HS-27A (cell line): ENCODE measurements at regions not wholly inside any gene's neighbourhood (a gene's known extent, or its start where the extent isn't known, plus 50 kb on each side); places are given as distances from the start of the nearest gene placed in this dataset.

ENCODE experiments used
- DNase-seq: peaks from one replicate; pipeline ENCODE4 v3.0.0-alpha.2; 2012; ENCODE audit warnings: low read depth, missing footprints

DNA sequence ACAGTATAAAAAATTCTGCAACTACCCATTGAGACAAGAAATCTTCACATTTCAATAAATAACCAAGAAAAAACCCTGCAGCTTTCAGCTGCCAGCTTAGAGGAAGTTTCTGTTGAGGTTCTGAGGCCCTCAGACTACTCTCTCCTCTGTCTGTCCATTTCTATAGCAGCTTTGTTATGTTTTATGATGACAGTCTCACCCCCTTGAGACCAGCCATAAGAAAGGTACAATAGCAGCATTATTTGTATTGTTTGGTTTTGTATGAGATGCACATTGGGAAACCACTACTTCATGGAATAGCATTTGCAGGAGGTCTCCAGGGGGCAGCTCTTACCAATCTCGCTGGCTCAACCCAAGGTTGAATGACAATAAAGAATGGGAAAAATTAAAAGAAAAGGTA, 334.6 kb upstream of the VRK2 start:
- DNase-seq, result no peak

DNA sequence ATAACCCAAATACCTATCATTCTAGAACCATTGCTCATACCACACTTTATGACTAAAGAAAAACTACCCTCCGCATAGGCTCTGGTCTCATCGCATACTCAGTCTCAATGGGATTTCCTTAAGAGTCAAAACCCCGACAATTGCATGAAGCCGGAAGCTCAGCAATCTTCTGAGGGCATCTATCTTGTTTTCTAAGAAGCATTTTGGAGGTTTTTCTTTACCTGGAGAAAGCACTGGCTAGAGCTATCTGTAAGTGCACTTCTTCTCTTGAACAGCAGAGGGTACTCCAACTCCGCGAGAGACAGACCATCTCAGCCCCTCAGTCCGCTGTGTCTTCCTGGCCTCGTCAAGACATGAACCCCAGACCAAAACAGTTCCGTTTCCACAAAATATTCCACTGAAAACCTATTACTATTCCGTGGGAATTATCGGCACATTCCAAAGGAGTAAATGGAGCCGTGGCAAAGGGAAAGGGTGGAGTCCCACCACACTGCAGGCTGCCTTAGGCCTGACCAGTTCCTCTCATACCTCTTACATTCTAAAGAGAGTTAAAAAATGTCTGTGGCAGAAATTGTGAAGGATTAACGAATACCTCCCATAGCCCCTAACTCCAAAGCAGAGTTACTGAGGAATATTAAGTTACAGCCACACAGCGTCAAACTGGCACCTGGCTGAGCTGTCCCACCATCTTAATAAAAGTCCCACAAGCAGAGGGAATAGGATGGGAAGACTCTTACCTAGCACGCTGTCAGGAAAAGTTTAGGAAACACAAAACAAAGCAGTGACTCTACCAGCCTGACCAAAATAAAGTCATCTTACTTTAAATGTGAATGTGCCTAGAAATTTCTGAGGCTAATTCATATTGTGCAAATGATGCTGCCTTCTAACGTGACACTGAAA, 325.6 kb upstream of the VRK2 start:
- DNase-seq, result peak; percentile 78

DNA sequence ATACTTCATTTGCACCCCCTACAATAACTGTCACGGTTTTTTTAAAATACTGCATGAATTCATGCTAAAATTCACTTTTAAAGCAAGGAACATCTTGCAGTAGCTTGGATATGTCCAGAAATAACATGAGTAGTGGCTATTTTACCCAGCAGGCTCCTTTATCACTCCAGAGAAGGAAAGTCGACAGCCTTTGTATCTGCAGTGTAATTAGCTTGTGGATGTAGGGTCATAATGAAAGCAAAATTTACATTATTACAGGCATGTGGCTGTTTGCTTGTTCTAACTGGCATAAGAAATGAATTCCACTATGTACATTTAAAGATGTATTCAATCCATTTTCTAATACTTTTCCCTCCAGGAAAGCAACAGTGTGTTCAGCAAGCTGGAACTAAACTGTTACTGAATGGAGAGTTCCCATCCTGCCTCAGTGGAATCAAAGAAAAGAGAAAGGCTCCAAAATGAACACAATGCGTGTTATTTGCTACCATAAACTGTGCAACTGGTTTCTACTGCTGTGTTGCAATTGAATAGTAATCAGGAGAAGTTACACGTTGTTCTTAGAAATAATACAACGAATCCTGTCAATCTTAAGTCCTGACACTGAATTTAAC, 321.2 kb upstream of the VRK2 start:
- DNase-seq, result no peak

DNA sequence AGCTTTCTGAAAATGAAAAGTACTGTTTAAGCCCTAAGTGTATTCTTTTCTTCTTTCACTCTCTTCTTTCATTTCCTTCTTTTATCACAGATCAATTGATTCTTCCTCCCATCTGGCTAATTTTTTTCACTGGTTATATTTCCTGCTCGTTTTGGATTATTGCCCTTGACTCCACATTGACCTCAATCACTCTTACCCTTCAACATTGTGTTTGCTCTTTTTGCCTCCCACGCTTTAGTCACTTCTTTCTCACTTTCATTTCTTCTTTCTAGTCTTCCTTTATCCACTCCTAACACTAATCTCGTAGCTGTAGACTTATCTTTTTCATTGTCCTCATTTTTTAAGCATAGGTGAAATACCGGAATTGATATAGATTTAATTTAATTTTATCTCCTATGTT, 320.3 kb upstream of the VRK2 start:
- no peak for DNase-seq

DNA sequence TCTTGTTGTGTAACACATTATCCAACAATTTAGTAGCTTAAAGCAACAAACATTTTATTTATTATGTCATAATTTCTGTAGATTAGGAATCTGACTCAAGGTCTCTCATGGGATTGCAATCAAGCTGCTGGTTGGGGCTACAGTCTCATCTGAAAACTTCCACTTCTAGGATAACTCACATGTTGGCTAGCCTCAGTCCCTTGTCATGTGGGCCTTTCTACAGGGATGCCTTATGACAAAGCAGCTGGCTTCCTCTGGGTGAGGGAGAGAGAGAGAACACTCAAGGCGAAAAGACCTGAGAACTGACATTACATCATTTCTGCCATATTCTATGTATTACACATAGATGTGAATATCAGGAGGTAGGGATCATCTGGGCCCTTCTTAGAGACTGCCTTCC, 317.9 kb upstream of the VRK2 start:
- no peak for DNase-seq

DNA sequence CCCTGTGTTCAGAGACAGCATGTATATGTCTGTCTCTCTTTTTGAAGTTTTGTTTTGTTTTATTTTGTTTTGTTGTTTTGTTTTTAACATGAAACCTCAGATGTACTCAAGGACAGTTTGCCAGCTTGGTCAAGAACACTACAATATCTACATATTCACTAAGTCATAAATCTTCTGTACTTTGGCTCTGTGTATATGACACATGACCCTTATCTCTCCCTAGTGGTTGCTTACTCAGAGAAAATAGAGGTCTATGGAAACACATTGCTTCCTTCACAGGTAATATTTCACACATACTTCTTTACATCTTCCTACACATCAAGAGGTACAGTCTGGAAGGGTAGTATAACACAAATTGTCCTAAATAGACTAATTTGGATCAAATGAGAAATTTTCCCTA, 312.6 kb upstream of the VRK2 start:
- DNase-seq, result no peak

GRCh38 chr2:57740891-57741290, 305.7 kb upstream of the VRK2 start:
- no peak for DNase-seq

DNA sequence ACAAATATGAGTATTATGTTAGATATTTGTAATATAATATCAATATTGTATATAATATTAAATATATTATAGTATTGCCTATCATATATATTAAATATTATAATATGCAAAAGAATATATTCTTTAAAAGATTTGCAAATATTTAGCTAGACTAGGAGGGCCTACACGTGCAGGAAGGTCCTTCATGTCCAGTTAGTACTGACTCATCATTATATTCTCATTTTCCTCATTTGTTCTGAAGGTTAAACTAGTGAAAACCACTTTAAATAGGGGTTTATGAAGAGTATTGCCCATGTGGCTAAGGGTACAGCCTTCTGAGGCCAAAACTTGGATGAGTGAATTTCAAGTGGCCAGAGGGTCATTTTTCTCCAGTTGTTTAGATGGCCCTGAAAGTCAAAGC, 293.0 kb upstream of the VRK2 start:
- no peak for DNase-seq

GRCh38 chr2:57758686-57759085, 287.9 kb upstream of the VRK2 start:
- DNase-seq, result no peak

- DNase-seq, result no peak
Measured at GRCh38 chr2:57759131-57759530, 287.5 kb upstream of the VRK2 start.

DNA sequence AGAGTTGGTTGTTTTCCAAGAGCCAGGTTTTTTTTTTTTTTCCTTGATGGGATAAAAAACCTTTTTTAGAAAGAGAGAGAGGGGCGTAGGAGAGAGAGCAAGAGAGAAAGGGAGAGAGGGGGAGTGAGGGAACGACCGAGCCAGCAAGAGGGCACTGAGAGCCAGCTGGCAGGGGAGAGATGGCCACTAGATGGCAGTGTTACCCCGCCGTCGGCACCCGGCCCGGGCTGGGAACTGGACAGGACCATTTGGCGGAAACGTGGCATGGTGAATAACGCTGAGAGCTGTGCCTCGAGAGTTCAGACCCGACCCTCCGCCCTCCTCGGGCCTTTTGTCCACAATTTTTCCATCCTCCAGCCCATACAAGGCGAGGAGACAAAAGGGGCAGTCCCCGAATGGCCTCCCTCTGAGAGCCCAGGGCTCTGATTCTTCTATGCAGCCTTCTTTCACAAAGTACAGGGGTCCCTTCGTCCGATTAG, 286.7 kb upstream of the VRK2 start:
- DNase-seq, result peak; percentile 48

- no peak for DNase-seq
Measured at GRCh38 chr2:57760381-57760801, 286.2 kb upstream of the VRK2 start.

DNA sequence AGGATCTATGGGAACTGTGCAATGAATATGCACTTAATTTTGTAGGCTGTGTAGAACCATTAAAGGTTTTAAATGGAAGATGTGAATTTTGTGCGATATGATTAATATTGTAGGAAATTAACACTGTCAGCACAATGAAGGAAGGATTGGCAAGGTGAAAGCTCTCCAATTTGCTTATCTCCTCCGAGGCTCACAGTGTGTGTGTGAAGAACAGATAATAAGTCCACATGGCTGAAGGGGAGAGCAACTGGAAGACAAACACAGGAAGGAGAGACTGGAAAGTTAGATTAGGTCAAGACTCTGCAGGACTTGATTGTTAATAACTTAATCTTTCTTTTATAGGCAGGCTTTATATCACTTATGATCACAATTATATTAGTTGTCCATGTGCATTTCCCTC, 269.7 kb upstream of the VRK2 start:
- DNase-seq, result no peak

- no peak for DNase-seq
Measured at GRCh38 chr2:57782587-57782986, 264.0 kb upstream of the VRK2 start.

- no peak for DNase-seq
Measured at GRCh38 chr2:57793310-57793709, 253.3 kb upstream of the VRK2 start.

DNA sequence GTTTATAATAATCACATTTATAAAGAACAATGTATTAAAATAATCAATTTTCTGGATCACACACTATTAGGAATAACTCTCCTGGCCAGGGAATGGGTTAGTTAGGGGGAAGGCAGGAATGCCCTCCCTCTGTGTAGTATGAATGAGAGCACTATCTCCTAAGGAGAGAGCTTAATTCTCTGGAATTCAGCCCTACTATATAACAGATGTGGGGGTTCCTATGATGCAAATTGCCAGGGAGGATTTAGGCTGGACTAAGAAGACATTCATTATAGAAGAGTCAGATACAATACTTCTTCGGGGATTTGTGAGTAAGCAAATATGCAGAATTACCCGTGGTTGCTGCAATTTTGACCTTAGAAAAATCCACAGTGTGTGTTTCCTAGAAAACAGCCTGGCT, 250.1 kb upstream of the VRK2 start:
- no peak for DNase-seq

GRCh38 chr2:57798346-57798745, 248.3 kb upstream of the VRK2 start:
- DNase-seq, result no peak

- DNase-seq, result no peak
Measured at GRCh38 chr2:57802243-57802642, 244.4 kb upstream of the VRK2 start.

- DNase-seq, result no peak
Measured at GRCh38 chr2:57804971-57805370, 241.6 kb upstream of the VRK2 start.

- DNase-seq, result no peak
Measured at GRCh38 chr2:57806449-57806968, 240.1 kb upstream of the VRK2 start.

DNA sequence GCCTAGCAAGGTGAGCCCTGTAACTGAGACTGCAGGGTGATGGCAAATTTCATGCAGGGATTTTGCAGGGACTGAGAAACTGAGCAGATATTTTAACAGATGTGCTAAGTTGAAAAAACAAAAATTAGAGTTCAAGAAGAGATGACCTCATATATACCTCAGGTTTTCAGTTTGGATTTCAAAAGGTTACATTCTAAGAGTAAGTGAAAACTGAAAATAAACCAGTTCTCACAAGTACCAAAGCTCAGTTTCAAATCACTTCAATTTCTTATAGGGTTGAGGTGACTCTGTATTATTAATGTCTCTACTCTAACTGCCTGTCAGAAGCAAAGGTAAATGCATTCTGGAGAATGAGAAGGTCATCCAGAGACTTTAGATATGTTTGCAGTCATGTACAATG, 237.4 kb upstream of the VRK2 start:
- no peak for DNase-seq

DNA sequence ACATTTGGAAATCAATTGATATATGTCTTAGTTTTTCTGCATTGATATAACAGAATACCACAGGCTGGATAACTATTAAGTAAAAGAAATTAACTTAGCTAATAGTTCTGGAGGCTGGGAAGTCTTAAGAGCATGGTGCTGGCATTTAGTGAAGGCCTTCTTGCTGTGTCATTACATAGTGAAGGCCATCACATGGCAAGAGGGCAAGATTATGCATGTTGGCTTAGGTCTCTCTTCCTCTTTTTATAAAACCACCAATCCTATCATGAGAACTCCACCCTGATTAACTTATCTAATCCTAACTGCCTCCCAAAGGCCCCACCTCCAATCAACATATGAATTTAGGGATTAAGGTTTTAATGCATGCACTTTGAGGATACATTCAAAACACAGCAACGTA, 225.5 kb upstream of the VRK2 start:
- DNase-seq, result no peak

DNA sequence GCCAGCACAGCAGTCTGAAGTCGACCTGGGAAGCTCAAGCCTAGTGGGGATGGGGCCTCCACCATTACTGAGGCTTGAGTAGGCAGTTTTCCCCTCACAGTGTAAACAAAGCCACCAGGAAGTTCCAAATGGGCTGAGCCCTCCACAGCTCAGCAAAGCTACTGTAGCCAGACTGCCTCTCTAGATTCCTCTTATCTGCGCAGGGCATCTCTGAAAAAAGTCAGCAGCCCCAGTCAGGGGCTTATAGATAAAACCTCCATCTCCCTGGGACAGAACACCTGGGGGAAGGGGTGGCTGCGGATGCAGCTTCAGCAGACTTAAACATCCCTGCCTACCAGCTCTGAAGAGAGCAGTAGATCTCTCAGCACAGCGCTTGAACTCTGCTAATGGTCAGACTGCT, 218.4 kb upstream of the VRK2 start:
- no peak for DNase-seq
